ENCODE measurements at regions not wholly inside any gene's neighbourhood (a gene's known extent, or its start where the extent isn't known, plus 50 kb on each side); places are given as distances from the start of the nearest gene placed in this dataset.

DNA sequence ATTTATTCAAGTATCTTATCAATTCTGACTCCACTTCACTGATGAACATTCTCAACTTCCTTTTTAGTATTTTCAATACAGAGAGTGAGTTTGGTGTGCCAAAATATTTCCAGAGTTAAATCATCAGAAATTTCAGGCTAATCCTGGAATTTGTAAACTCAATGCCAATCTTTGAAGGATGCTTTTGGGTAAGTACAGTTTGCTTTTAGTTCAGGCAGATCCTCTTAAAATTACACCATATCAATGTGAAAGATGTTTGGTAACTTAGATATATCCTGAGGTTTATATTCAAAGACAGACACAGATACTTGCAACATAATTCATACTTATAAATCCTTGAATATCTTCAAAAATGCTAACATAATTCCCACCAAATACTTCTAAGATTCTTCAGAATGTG lies 76.0 kb upstream of the FAM47B start:
- no peaks in the 10 kb centered on the region for H3K4me1 Mint-ChIP-seq (ENCODE audit: insufficient read depth, unreplicated experiment)
- POLR2A ChIA-PET: no interaction called here
- no peak overlapping the region for H3K4me3 Mint-ChIP-seq (ENCODE audit: unreplicated experiment)
- BruUV-seq (replicated peaks): no TSS peak
- H3K36me3 Mint-ChIP-seq (ENCODE audit: insufficient read depth, unreplicated experiment): no peaks in the 10 kb centered on the region
- peaks cover 12% of the 10 kb centered on the region for H3K9me3 Mint-ChIP-seq (ENCODE audit: unreplicated experiment)
- CTCF ChIA-PET: no interaction called here
- TF ChIP-seq, protein P1, sequence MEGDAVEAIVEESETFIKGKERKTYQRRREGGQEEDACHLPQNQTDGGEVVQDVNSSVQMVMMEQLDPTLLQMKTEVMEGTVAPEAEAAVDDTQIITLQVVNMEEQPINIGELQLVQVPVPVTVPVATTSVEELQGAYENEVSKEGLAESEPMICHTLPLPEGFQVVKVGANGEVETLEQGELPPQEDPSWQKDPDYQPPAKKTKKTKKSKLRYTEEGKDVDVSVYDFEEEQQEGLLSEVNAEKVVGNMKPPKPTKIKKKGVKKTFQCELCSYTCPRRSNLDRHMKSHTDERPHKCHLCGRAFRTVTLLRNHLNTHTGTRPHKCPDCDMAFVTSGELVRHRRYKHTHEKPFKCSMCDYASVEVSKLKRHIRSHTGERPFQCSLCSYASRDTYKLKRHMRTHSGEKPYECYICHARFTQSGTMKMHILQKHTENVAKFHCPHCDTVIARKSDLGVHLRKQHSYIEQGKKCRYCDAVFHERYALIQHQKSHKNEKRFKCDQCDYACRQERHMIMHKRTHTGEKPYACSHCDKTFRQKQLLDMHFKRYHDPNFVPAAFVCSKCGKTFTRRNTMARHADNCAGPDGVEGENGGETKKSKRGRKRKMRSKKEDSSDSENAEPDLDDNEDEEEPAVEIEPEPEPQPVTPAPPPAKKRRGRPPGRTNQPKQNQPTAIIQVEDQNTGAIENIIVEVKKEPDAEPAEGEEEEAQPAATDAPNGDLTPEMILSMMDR (IDR thresholded peaks at IDR 0.05; ENCODE audit: unreplicated experiment): no peak
- intact Hi-C loops (cut with micrococcal nuclease): no loop called here
- H3K27me3 Mint-ChIP-seq (ENCODE audit: insufficient read depth, unreplicated experiment): peaks cover 25% of the 10 kb centered on the region
- no peak overlapping the region for H3K27ac Mint-ChIP-seq (ENCODE audit: low read depth, unreplicated experiment)
- no peak for DNase-seq (ENCODE audit: unreplicated experiment)

DNA sequence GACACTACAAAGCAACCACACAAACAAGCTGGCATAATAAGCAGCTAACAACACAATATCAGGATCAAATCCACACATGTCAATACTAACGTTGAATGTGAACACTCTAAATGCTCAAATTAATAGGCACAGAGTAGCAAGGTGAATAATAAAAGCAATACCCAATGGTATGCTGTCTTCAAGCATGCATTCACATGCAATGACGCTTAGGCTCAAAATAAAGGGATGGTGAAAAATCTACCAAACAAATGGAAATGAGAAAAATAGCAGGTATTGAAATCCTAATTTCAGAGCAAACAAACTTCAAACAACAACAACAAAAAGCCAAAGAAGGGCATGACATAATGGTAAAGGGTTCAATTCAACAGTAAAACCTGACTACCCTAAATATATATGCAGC lies 74.0 kb upstream of the FAM47B start:
- Mint-ChIP-seq H3K9me3 (ENCODE audit: unreplicated experiment) (peaks cover 12% of the 10 kb centered on the region), H3K27me3 (ENCODE audit: insufficient read depth, unreplicated experiment) (peaks cover 32% of the 10 kb centered on the region)

GRCh38 chrX:34873500-34874225 lies 68.9 kb upstream of the FAM47B start:
- CTCF ChIA-PET: no interaction called here
- H3K27ac Mint-ChIP-seq (ENCODE audit: low read depth, unreplicated experiment): no peak overlapping the region
- peaks cover 26% of the 10 kb centered on the region for H3K27me3 Mint-ChIP-seq (ENCODE audit: insufficient read depth, unreplicated experiment)
- POLR2A ChIA-PET: no interaction called here
- intact Hi-C loops (cut with micrococcal nuclease): no loop called here
- H3K9me3 Mint-ChIP-seq (ENCODE audit: unreplicated experiment): no peaks in the 10 kb centered on the region
- BruUV-seq (replicated peaks): no TSS peak
- no peak for DNase-seq (ENCODE audit: unreplicated experiment)
- H3K4me3 Mint-ChIP-seq (ENCODE audit: unreplicated experiment): no peak overlapping the region
- TF ChIP-seq, protein P1 (IDR thresholded peaks at IDR 0.05; ENCODE audit: unreplicated experiment): no peak
- no peaks in the 10 kb centered on the region for H3K36me3 Mint-ChIP-seq (ENCODE audit: insufficient read depth, unreplicated experiment)
- peaks cover 6% of the 10 kb centered on the region for H3K4me1 Mint-ChIP-seq (ENCODE audit: insufficient read depth, unreplicated experiment)

More for the DNA sequence above, 74.0 kb upstream of the FAM47B start:
- ChIA-PET POLR2A (no interaction called here), CTCF (no interaction called here)
- Mint-ChIP-seq H3K27ac (ENCODE audit: low read depth, unreplicated experiment) (no peak overlapping the region), H3K36me3 (ENCODE audit: insufficient read depth, unreplicated experiment) (no peaks in the 10 kb centered on the region), H3K4me3 (ENCODE audit: unreplicated experiment) (no peak overlapping the region), H3K4me1 (ENCODE audit: insufficient read depth, unreplicated experiment) (no peaks in the 10 kb centered on the region)
- no TSS peak for BruUV-seq (replicated peaks)
- intact Hi-C loops (cut with micrococcal nuclease): no loop called here
- TF ChIP-seq, protein P1 (IDR thresholded peaks at IDR 0.05; ENCODE audit: unreplicated experiment): no peak
- DNase-seq (ENCODE audit: unreplicated experiment): no peak

DNA sequence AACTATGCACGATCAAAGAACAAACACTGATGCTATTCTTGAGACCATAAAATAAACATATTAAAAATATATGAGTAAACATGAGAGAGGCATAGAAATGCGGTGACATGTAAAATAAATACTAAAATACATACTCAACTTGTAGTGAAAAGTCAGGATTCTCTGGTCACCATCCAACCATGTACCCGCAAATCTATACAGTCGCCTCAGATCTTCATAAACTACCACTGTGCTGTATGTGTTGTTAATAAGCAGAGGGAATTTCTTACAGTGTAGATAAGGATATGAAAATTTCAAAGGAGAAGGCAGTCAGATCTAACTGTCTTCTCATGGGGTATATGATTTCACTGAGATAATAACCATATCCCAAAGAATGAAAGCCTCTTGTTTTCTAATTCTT lies 67.8 kb upstream of the FAM47B start:
- ChIA-PET POLR2A (interaction anchor here (0.7 kb wide), 1 partner anchor 22 kb away, joined by 3 read pairs; no protein-coding TSS in a partner anchor), CTCF (no interaction called here)
- Mint-ChIP-seq H3K4me1 (ENCODE audit: insufficient read depth, unreplicated experiment) (peaks cover 6% of the 10 kb centered on the region), H3K27me3 (ENCODE audit: insufficient read depth, unreplicated experiment) (peaks cover 26% of the 10 kb centered on the region), H3K27ac (ENCODE audit: low read depth, unreplicated experiment) (no peak overlapping the region), H3K36me3 (ENCODE audit: insufficient read depth, unreplicated experiment) (no peaks in the 10 kb centered on the region), H3K4me3 (ENCODE audit: unreplicated experiment) (no peak overlapping the region), H3K9me3 (ENCODE audit: unreplicated experiment) (no peaks in the 10 kb centered on the region)
- no peak for DNase-seq (ENCODE audit: unreplicated experiment)
- TF ChIP-seq, protein P1 (IDR thresholded peaks at IDR 0.05; ENCODE audit: unreplicated experiment): no peak
- no TSS peak for BruUV-seq (replicated peaks)
- intact Hi-C loops (cut with micrococcal nuclease): no loop called here

All from MCF 10A (cell line).